K562 (cell line): ENCODE measurements at regions not wholly inside any gene's neighbourhood (a gene's known extent, or its start where the extent isn't known, plus 50 kb on each side); places are given as distances from the start of the nearest gene placed in this dataset.

ENCODE experiments used
- KDM5B ChIP-seq: fragments of 200-600 bp; sonication (generic); IDR thresholded peaks from 2 replicates; pipeline ENCODE4 v1.6.1; 2012; ENCODE audit warnings: low read depth, mild to moderate bottlenecking, moderate library complexity, low read length, control low read depth, inconsistent platforms; ENCODE audit not compliant: insufficient replicate concordance
- PYGO2 ChIP-seq: fragments of 450-650 bp; IDR thresholded peaks from 2 replicates; pipeline ENCODE4 v1.6.1; 2016; ENCODE audit warnings: mild to moderate bottlenecking, missing genetic modification characterization, moderate library complexity, missing compliant biosample characterization
- RREB1 ChIP-seq: fragments of 250-450 bp; sonication (Bioruptor Pico); IDR thresholded peaks from 2 replicates; pipeline ENCODE4 v1.4.0; 2020
- STAG1 ChIP-seq: sonication (generic); formaldehyde crosslinking; IDR thresholded peaks from 2 replicates; pipeline ENCODE4 v1.5.0; 2020; ENCODE audit warnings: missing genetic modification reagents, borderline replicate concordance
- TFE3 ChIP-seq: fragments of 450-650 bp; formaldehyde crosslinking; IDR thresholded peaks from 2 replicates; pipeline ENCODE4 v1.4.0; 2020; ENCODE audit warnings: mild to moderate bottlenecking, mixed read lengths
- ZNF79 ChIP-seq: fragments of 250-450 bp; sonication (Bioruptor Pico); IDR thresholded peaks from 2 replicates; pipeline ENCODE4 v1.4.0; 2020; ENCODE audit warnings: low read depth, mild to moderate bottlenecking, moderate library complexity

- TF ChIP-seq RREB1 (CRISPR knock-in tag) (no peak), TFE3 (CRISPR knock-in tag) (no peak), KDM5B (no peak), PYGO2 (tag) (no peak), ZNF79 (CRISPR knock-in tag) (no peak), STAG1 (CRISPR knock-in tag) (no peak)
These were observed 50.0 kb upstream of the PDK4 start (continued) for GRCh38 chr7:95646350-95646749.
